PFSK-1 (cell line): ENCODE measurements at regions not wholly inside any gene's neighbourhood (a gene's known extent, or its start where the extent isn't known, plus 50 kb on each side); places are given as distances from the start of the nearest gene placed in this dataset.

Experiments
- FOXP2 ChIP-seq: optimal IDR thresholded peaks from 2 replicates; pipeline ENCODE3; 2011; ENCODE audit warnings: borderline replicate concordance, control low read depth, inconsistent platforms; ENCODE audit not compliant: insufficient read depth; ENCODE audit errors: extremely low read length, extremely low read depth
- POLR2AphosphoS5 ChIP-seq: IDR thresholded peaks from 2 replicates; pipeline ENCODE4 v1.6.1; 2012; ENCODE audit warnings: low read depth, mild to moderate bottlenecking, control low read depth, low read length, moderate library complexity
- REST ChIP-seq, 2 experiments: IDR thresholded peaks; 2 replicates each; pipeline versions ENCODE4 v1.6.1 to v1.8.0; 2011 to 2012; ENCODE audit warnings: low read depth in 2 of 2, low read length in 2 of 2, control low read depth in 1 of 2, inconsistent platforms in 1 of 2, mild to moderate bottlenecking in 1 of 2, moderate library complexity in 1 of 2; ENCODE audit not compliant: insufficient read depth in 1 of 2
- SIN3A ChIP-seq: IDR thresholded peaks from 2 replicates; pipeline ENCODE4 v1.6.1; 2012; ENCODE audit warnings: mild to moderate bottlenecking, low read length, moderate library complexity, borderline replicate concordance; ENCODE audit not compliant: insufficient read depth
- TAF1 ChIP-seq: IDR thresholded peaks from 2 replicates; pipeline ENCODE4 v1.6.1; 2012; ENCODE audit warnings: low read length, control low read depth, borderline replicate concordance; ENCODE audit not compliant: insufficient read depth

DNA sequence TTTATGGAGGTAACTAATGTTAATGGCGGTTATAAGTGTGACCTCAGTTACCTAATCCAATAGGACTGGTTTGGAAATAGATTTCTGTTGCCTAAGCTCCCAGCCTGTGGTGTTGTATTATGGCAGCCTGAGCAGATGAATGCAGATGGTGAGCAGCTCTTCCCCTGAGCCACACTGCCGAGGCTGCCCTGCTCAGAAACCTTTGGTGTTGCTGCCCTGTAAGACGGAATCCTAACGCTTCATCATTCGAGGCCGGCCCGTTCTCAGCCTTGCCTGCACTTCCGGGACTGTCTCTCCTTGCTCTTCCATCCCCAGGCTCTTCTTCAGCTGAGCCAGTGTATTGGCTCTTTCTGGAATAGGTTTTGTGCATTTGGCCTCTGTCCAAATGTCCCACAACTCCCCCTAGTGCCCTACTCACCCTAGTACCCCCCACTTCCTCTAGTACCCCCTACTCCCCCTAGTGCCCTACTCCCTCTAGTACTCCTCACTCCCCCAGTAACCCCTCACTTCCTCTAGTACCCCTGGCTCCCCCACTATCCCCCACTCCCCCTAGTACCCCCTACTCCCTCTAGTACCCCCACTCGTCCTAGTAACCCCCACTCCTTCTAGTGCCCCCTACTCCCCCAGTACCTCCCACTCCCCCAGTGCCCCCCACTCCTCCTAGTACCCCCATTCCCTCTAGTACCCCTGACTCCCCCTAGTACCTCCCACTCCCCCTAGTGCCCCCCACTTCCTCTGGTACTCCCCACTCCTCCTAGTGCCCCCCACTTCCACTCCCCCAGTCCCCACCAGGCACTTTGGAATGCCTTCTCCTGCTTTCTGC lies 106.0 kb upstream of the TAF1B start:
- TF ChIP-seq TAF1 (no peak), REST (IDR thresholded peaks at IDR 0.05; ENCODE audit: insufficient read depth in 1 of 2, low read depth in 2 of 2, low read length in 2 of 2) (no peak), POLR2AphosphoS5 (no peak), SIN3A (no peak), FOXP2 (no peak)

GRCh38 chr2:9738062-9738461 lies 105.2 kb upstream of the TAF1B start:
- no peak for TF ChIP-seq TAF1
- no peak for TF ChIP-seq REST (IDR thresholded peaks at IDR 0.05; ENCODE audit: insufficient read depth in 1 of 2, low read depth in 2 of 2, low read length in 2 of 2)
- TF ChIP-seq SIN3A, result no peak
- no peak for TF ChIP-seq FOXP2
- no peak for TF ChIP-seq POLR2AphosphoS5

- no peak for TF ChIP-seq REST (IDR thresholded peaks at IDR 0.05; ENCODE audit: insufficient read depth in 1 of 2, low read depth in 2 of 2, low read length in 2 of 2)
- no peak for TF ChIP-seq FOXP2
- no peak for TF ChIP-seq TAF1
- no peak for TF ChIP-seq SIN3A
- no peak for TF ChIP-seq POLR2AphosphoS5
Measured at GRCh38 chr2:9738535-9739496, 104.5 kb upstream of the TAF1B start.

GRCh38 chr2:9739531-9739964 lies 103.7 kb upstream of the TAF1B start:
- TF ChIP-seq FOXP2, result peak; percentile 37
- TF ChIP-seq TAF1, result no peak
- no peak for TF ChIP-seq SIN3A
- TF ChIP-seq REST (IDR thresholded peaks at IDR 0.05; ENCODE audit: insufficient read depth in 1 of 2, low read depth in 2 of 2, low read length in 2 of 2), result no peak
- TF ChIP-seq POLR2AphosphoS5, result no peak
